H1 (cell line): ENCODE measurements at regions not wholly inside any gene's neighbourhood (a gene's known extent, or its start where the extent isn't known, plus 50 kb on each side); places are given as distances from the start of the nearest gene placed in this dataset.

Source experiments
- BCL11A ChIP-seq, 2 experiments: IDR thresholded peaks; one replicate each; pipeline ENCODE4 v1.6.1; 2011; ENCODE audit warnings: low read depth in 2 of 2, low read length in 2 of 2, mild to moderate bottlenecking in 2 of 2
- BRCA1 ChIP-seq: IDR thresholded peaks from 2 replicates; pipeline ENCODE4 v1.6.1; 2012; ENCODE audit warnings: low read depth, low read length, improper control_type of control experiment
- CBX5 ChIP-seq: fragments of 300-800, 300-1000 bp; sonication (generic); IDR thresholded peaks from 2 replicates; pipeline ENCODE4 v1.7.1; 2016; ENCODE audit warnings: antibody characterized with exemption, low read length, low read depth
- CHD7 ChIP-seq: fragments of 300-600 bp; sonication (generic); IDR thresholded peaks from 2 replicates; pipeline ENCODE4 v1.7.1; 2012; ENCODE audit warnings: low read length, moderate library complexity, mild to moderate bottlenecking, inconsistent platforms; ENCODE audit not compliant: insufficient replicate concordance
- CTBP2 ChIP-seq: IDR thresholded peaks from 2 replicates; pipeline ENCODE4 v1.7.0; 2011; ENCODE audit warnings: borderline replicate concordance, mild to moderate bottlenecking, moderate library complexity, mixed read lengths, low read length; ENCODE audit not compliant: insufficient read depth, insufficient read length
- EP300 ChIP-seq, 2 experiments: IDR thresholded peaks; 1 replicate in 1 of 2; 2 replicates in 1 of 2; pipeline ENCODE4 v1.6.1; 2011 to 2012; ENCODE audit warnings: low read depth in 2 of 2, low read length in 2 of 2, mild to moderate bottlenecking in 2 of 2, borderline replicate concordance in 1 of 2, inconsistent platforms in 1 of 2, moderate library complexity in 1 of 2
- JUND ChIP-seq: IDR thresholded peaks from 2 replicates; pipeline ENCODE4 v1.6.1; 2011; ENCODE audit warnings: mild to moderate bottlenecking, improper control_type of control experiment, low read length
- MAFK ChIP-seq: IDR thresholded peaks from 2 replicates; pipeline ENCODE4 v1.6.1; 2012; ENCODE audit warnings: low read depth, mild to moderate bottlenecking, improper control_type of control experiment, low read length
- POLR2AphosphoS5 ChIP-seq: IDR thresholded peaks from 2 replicates; pipeline ENCODE4 v1.6.1; 2011; ENCODE audit warnings: low read depth, low read length
- RBBP5 ChIP-seq: IDR thresholded peaks from 2 replicates; pipeline ENCODE4 v1.7.1; 2012; ENCODE audit warnings: low read depth, mild to moderate bottlenecking, inconsistent platforms, low read length, moderate library complexity, borderline replicate concordance
- TAF1 ChIP-seq: IDR thresholded peaks from 2 replicates; pipeline ENCODE4 v1.6.1; 2011; ENCODE audit warnings: mild to moderate bottlenecking, low read depth, low read length
- TBP ChIP-seq: IDR thresholded peaks from 2 replicates; pipeline ENCODE4 v1.6.1; 2011; ENCODE audit warnings: low read depth, low read length, improper control_type of control experiment
- YY1 ChIP-seq: IDR thresholded peaks from 2 replicates; pipeline ENCODE4 v1.6.1; 2011; ENCODE audit warnings: low read depth, mild to moderate bottlenecking, low read length

- TF ChIP-seq CHD7: no peak
- no peak for TF ChIP-seq TBP
- no peak for TF ChIP-seq JUND
- no peak for TF ChIP-seq BCL11A (IDR thresholded peaks at IDR 0.05; ENCODE audit: low read depth in 2 of 2, low read length in 2 of 2)
- no peak for TF ChIP-seq MAFK
- TF ChIP-seq CTBP2: no peak
- TF ChIP-seq CBX5: no peak
- no peak for TF ChIP-seq TAF1
- TF ChIP-seq BRCA1: no peak
- TF ChIP-seq POLR2AphosphoS5: no peak
- TF ChIP-seq EP300 (IDR thresholded peaks at IDR 0.05; ENCODE audit: borderline replicate concordance in 1 of 2, low read depth in 2 of 2, low read length in 2 of 2): no peak
- TF ChIP-seq YY1: no peak
- TF ChIP-seq RBBP5: no peak
These were observed 54.5 kb upstream of the LAPTM5 start (continued) for GRCh38 chr1:30812076-30812475.
